ENCODE measurements at regions not wholly inside any gene's neighbourhood (a gene's known extent, or its start where the extent isn't known, plus 50 kb on each side); places are given as distances from the start of the nearest gene placed in this dataset.

GRCh38 chr5:173734716-173735115 is 118.3 kb upstream of the BOD1 start:
- peaks cover 4% of the 10 kb centered on the region for H3K9me3 Mint-ChIP-seq
- H3K27me3 Mint-ChIP-seq = no peaks in the 10 kb centered on the region
- no peaks in the 10 kb centered on the region for H3K36me3 Mint-ChIP-seq
- no peak overlapping the region for H3K4me3 Mint-ChIP-seq
- DNase-seq (ENCODE audit: extremely low spot score, unreplicated experiment) = no peak
- H3K4me1 Mint-ChIP-seq (ENCODE audit: unreplicated experiment) = peaks cover 34% of the 10 kb centered on the region
- no peak for TF ChIP-seq CTCF (conservative IDR thresholded peaks at IDR 0.05)
- H3K27ac Mint-ChIP-seq = no peak overlapping the region

- Mint-ChIP-seq H3K4me1 (ENCODE audit: unreplicated experiment) (peaks cover 35% of the 10 kb centered on the region), H3K36me3 (no peaks in the 10 kb centered on the region), H3K4me3 (no peak overlapping the region), H3K27ac (peak overlapping the region; percentile 27), H3K9me3 (peaks cover 5% of the 10 kb centered on the region), H3K27me3 (no peaks in the 10 kb centered on the region)
- no peak for DNase-seq (ENCODE audit: extremely low spot score, unreplicated experiment)
- no peak for TF ChIP-seq CTCF (conservative IDR thresholded peaks at IDR 0.05)
Measured at GRCh38 chr5:173735184-173735583, 118.7 kb upstream of the BOD1 start.

GRCh38 chr5:173735691-173736090 is 119.2 kb upstream of the BOD1 start:
- H3K27ac Mint-ChIP-seq = no peak overlapping the region

GRCh38 chr5:173736374-173736773 is 119.9 kb upstream of the BOD1 start:
- no peak overlapping the region for H3K4me3 Mint-ChIP-seq
- H3K27ac Mint-ChIP-seq = peak overlapping the region; percentile 10
- peaks cover 38% of the 10 kb centered on the region for H3K4me1 Mint-ChIP-seq (ENCODE audit: unreplicated experiment)
- no peak for DNase-seq (ENCODE audit: extremely low spot score, unreplicated experiment)
- peaks cover 5% of the 10 kb centered on the region for H3K9me3 Mint-ChIP-seq
- H3K36me3 Mint-ChIP-seq = no peaks in the 10 kb centered on the region
- TF ChIP-seq CTCF (conservative IDR thresholded peaks at IDR 0.05) = no peak
- no peaks in the 10 kb centered on the region for H3K27me3 Mint-ChIP-seq

More at GRCh38 chr5:173735691-173736090, 119.2 kb upstream of the BOD1 start:
- Mint-ChIP-seq H3K4me3 (no peak overlapping the region), H3K27me3 (no peaks in the 10 kb centered on the region), H3K36me3 (no peaks in the 10 kb centered on the region), H3K9me3 (peaks cover 5% of the 10 kb centered on the region), H3K4me1 (ENCODE audit: unreplicated experiment) (peaks cover 36% of the 10 kb centered on the region)
- DNase-seq (ENCODE audit: extremely low spot score, unreplicated experiment) = no peak
- no peak for TF ChIP-seq CTCF (conservative IDR thresholded peaks at IDR 0.05)

- Mint-ChIP-seq H3K36me3 (no peaks in the 10 kb centered on the region), H3K27me3 (no peaks in the 10 kb centered on the region), H3K4me3 (no peak overlapping the region), H3K27ac (peak overlapping the region; percentile 10), H3K9me3 (peaks cover 5% of the 10 kb centered on the region), H3K4me1 (ENCODE audit: unreplicated experiment) (peaks cover 38% of the 10 kb centered on the region)
- DNase-seq (ENCODE audit: extremely low spot score, unreplicated experiment) = no peak
- no peak for TF ChIP-seq CTCF (conservative IDR thresholded peaks at IDR 0.05)
Measured at GRCh38 chr5:173736923-173737412, 120.5 kb upstream of the BOD1 start.

- Mint-ChIP-seq H3K4me3 (no peak overlapping the region), H3K27ac (no peak overlapping the region), H3K9me3 (peaks cover 5% of the 10 kb centered on the region), H3K4me1 (ENCODE audit: unreplicated experiment) (peaks cover 51% of the 10 kb centered on the region), H3K27me3 (no peaks in the 10 kb centered on the region), H3K36me3 (no peaks in the 10 kb centered on the region)
- DNase-seq (ENCODE audit: extremely low spot score, unreplicated experiment) = no peak
- no peak for TF ChIP-seq CTCF (conservative IDR thresholded peaks at IDR 0.05)
Measured at GRCh38 chr5:173739741-173740140, 123.3 kb upstream of the BOD1 start.
